H1 (cell line): ENCODE measurements at regions not wholly inside any gene's neighbourhood (a gene's known extent, or its start where the extent isn't known, plus 50 kb on each side); places are given as distances from the start of the nearest gene placed in this dataset.

Experiments used
- CTCF ChIA-PET: fragments of 300-600 bp; sonication (Branson Sonifier 250); formaldehyde crosslinking; loops from one replicate; lab custom pipeline; 2021; ENCODE audit not compliant: partially characterized antibody; lab: Charles Lee
- POLR2A ChIA-PET: fragments of 300-600 bp; sonication (Branson Sonifier 250); formaldehyde crosslinking; loops from one replicate; lab custom pipeline; 2021; ENCODE audit warnings: inconsistent platforms; ENCODE audit not compliant: partially characterized antibody; lab: Charles Lee
- DNase-seq, 2 experiments: peaks; one replicate each; pipeline versions ENCODE4 v3.0.0 to v3.0.0-alpha.2; 2010 to 2022; ENCODE audit warnings: low spot score in 2 of 2, low read depth in 1 of 2, mixed read lengths in 1 of 2
- FAIRE-seq: peaks from 2 replicates; lab custom pipeline; 2011; peaks lifted over from hg19 to GRCh38; lab: Jason Lieb, UNC
- H2AFZ ChIP-seq: 2 replicates; pipeline ENCODE4 v1.8.1; 2012; ENCODE audit warnings: low read length, inconsistent platforms
- H2AK5ac ChIP-seq: 2 replicates; pipeline ENCODE4 v1.6.1; 2013; ENCODE audit warnings: low read depth, low read length
- H2BK120ac ChIP-seq: replicated peaks from 2 replicates; pipeline ENCODE3; 2013; ENCODE audit warnings: low read depth, low read length, inconsistent platforms
- H2BK12ac ChIP-seq: 2 replicates; pipeline ENCODE4 v1.6.1; 2013; ENCODE audit warnings: low read depth, low read length
- H2BK15ac ChIP-seq: 2 replicates; pipeline ENCODE4 v1.6.1; 2013; ENCODE audit warnings: low read length
- H2BK20ac ChIP-seq: 2 replicates; pipeline ENCODE4 v1.6.1; 2013; ENCODE audit warnings: low read length
- H2BK5ac ChIP-seq: 2 replicates; pipeline ENCODE4 v1.6.1; 2013; ENCODE audit warnings: low read depth, low read length
- H3K14ac ChIP-seq: 2 replicates; pipeline ENCODE4 v1.6.1; 2013; ENCODE audit warnings: inconsistent platforms; ENCODE audit not compliant: insufficient read length
- H3K18ac ChIP-seq: 2 replicates; pipeline ENCODE4 v1.6.1; 2013; ENCODE audit warnings: low read length; ENCODE audit errors: extremely low read depth
- H3K23ac ChIP-seq: 2 replicates; pipeline ENCODE4 v1.6.1; 2013; ENCODE audit warnings: inconsistent platforms; ENCODE audit not compliant: insufficient read length
- H3K23me2 ChIP-seq: 2 replicates; pipeline ENCODE4 v1.6.1; 2013; ENCODE audit warnings: low read depth, low read length
- H3K27ac ChIP-seq: 2 replicates; pipeline ENCODE4 v1.6.1; 2011; ENCODE audit warnings: low read depth, low read length, inconsistent platforms
- H3K27me3 ChIP-seq, 4 experiments: replicated peaks in 1 of 4; 1 replicate in 1 of 4; 2 replicates in 3 of 4; pipeline versions ENCODE4 v1.6.1 to v1.8.1; 2011 to 2013; ENCODE audit warnings: low read length in 3 of 4, mild to moderate bottlenecking in 3 of 4, inconsistent platforms in 2 of 4, mixed read lengths in 2 of 4, moderate library complexity in 1 of 4; ENCODE audit not compliant: control insufficient read depth in 3 of 4, insufficient read depth in 3 of 4; ENCODE audit errors: extremely low read depth in 1 of 4
- H3K36me3 ChIP-seq, 4 experiments: 2 replicates each; pipeline versions ENCODE4 v1.6.1 to v1.8.1; 2011 to 2013; ENCODE audit warnings: mild to moderate bottlenecking in 4 of 4, low read length in 3 of 4, moderate library complexity in 2 of 4, control low read depth in 1 of 4, inconsistent platforms in 1 of 4; ENCODE audit not compliant: insufficient read depth in 4 of 4, control insufficient read depth in 2 of 4
- H3K4ac ChIP-seq: replicated peaks from 2 replicates; pipeline ENCODE3; 2013; ENCODE audit warnings: low read length, low read depth, mixed read lengths, inconsistent platforms; ENCODE audit not compliant: insufficient read length
- H3K4me1 ChIP-seq, 4 experiments: replicated peaks in 1 of 4; 1 replicate in 1 of 4; 2 replicates in 3 of 4; pipeline versions ENCODE4 v1.6.1 to v1.8.1; 2011 to 2013; ENCODE audit warnings: low read length in 3 of 4, inconsistent platforms in 2 of 4, mixed read lengths in 1 of 4; ENCODE audit not compliant: insufficient read depth in 4 of 4, control insufficient read depth in 3 of 4
- H3K4me2 ChIP-seq, 2 experiments: 2 replicates each; pipeline versions ENCODE4 v1.6.1 to v1.8.1; 2011 to 2013; ENCODE audit warnings: low read depth in 2 of 2, low read length in 2 of 2, control low read depth in 1 of 2, inconsistent platforms in 1 of 2, mild to moderate bottlenecking in 1 of 2; ENCODE audit not compliant: insufficient read depth in 1 of 2
- H3K4me3 ChIP-seq, 4 experiments: fragments of 200-600, 300-600 bp in 1 of 4; sonication (generic), shearing (Covaris generic), sonication (Bioruptor Twin) in 1 of 4; 2 replicates each; pipeline versions ENCODE4 v1.5.1 to v1.8.1; 2011 to 2016; ENCODE audit warnings: low read length in 4 of 4, low read depth in 3 of 4, control low read depth in 2 of 4, inconsistent platforms in 2 of 4, mild to moderate bottlenecking in 2 of 4, mixed read lengths in 1 of 4, moderate library complexity in 1 of 4; ENCODE audit not compliant: insufficient read depth in 2 of 4; ENCODE audit errors: extremely low read depth in 1 of 4
- H3K56ac ChIP-seq: replicated peaks from 2 replicates; pipeline ENCODE3; 2013; ENCODE audit warnings: low read depth, mild to moderate bottlenecking, mixed read lengths, low read length, inconsistent platforms; ENCODE audit not compliant: insufficient read length
- H3K79me1 ChIP-seq: 2 replicates; pipeline ENCODE4 v1.6.1; 2013; ENCODE audit warnings: low read depth, low read length, control low read depth
- H3K79me2 ChIP-seq, 2 experiments: 2 replicates each; pipeline versions ENCODE4 v1.6.1 to v1.8.1; 2012 to 2013; ENCODE audit warnings: low read length in 2 of 2, mild to moderate bottlenecking in 2 of 2, inconsistent platforms in 1 of 2; ENCODE audit not compliant: insufficient read depth in 2 of 2, control insufficient read depth in 1 of 2
- H3K9ac ChIP-seq, 4 experiments: replicated peaks in 1 of 4; 1 replicate in 1 of 4; 2 replicates in 3 of 4; pipeline versions ENCODE4 v1.6.1 to v1.8.1; 2011 to 2013; ENCODE audit warnings: low read depth in 3 of 4, low read length in 3 of 4, control low read depth in 2 of 4, mild to moderate bottlenecking in 2 of 4, moderate library complexity in 2 of 4, inconsistent platforms in 1 of 4; ENCODE audit errors: extremely low read depth in 1 of 4
- H3K9me3 ChIP-seq, 2 experiments: 2 replicates each; pipeline versions ENCODE4 v1.6.1 to v1.8.1; 2012 to 2013; ENCODE audit warnings: mild to moderate bottlenecking in 2 of 2, moderate library complexity in 2 of 2, control low read depth in 1 of 2, inconsistent platforms in 1 of 2, low read depth in 1 of 2, low read length in 1 of 2, mixed read lengths in 1 of 2; ENCODE audit not compliant: insufficient read depth in 2 of 2
- H4K20me1 ChIP-seq, 2 experiments: replicated peaks in 1 of 2; 2 replicates each; pipeline versions ENCODE3 to v1.8.1; 2011 to 2013; ENCODE audit warnings: inconsistent platforms in 2 of 2, low read length in 2 of 2, mild to moderate bottlenecking in 1 of 2; ENCODE audit not compliant: insufficient read depth in 2 of 2, control insufficient read depth in 1 of 2
- H4K5ac ChIP-seq: 2 replicates; pipeline ENCODE4 v1.6.1; 2013; ENCODE audit warnings: low read length, low read depth, mixed read lengths, inconsistent platforms; ENCODE audit not compliant: insufficient read length
- H4K8ac ChIP-seq: 2 replicates; pipeline ENCODE4 v1.8.0; 2013; ENCODE audit warnings: mild to moderate bottlenecking, moderate library complexity, low read length, inconsistent platforms; ENCODE audit not compliant: insufficient read depth; ENCODE audit errors: extremely low read depth
- H4K91ac ChIP-seq: replicated peaks from 2 replicates; pipeline ENCODE3; 2013; ENCODE audit warnings: low read length, mixed read lengths, inconsistent platforms; ENCODE audit not compliant: insufficient read length
- BACH1 ChIP-seq: IDR thresholded peaks from 2 replicates; pipeline ENCODE4 v1.6.1; 2012; ENCODE audit warnings: low read length, improper control_type of control experiment
- BCL11A ChIP-seq, 2 experiments: IDR thresholded peaks; one replicate each; pipeline ENCODE4 v1.6.1; 2011; ENCODE audit warnings: low read depth in 2 of 2, low read length in 2 of 2, mild to moderate bottlenecking in 2 of 2
- BRCA1 ChIP-seq: IDR thresholded peaks from 2 replicates; pipeline ENCODE4 v1.6.1; 2012; ENCODE audit warnings: low read depth, low read length, improper control_type of control experiment
- CBX8 ChIP-seq: fragments of 300-800, 300-1000 bp; sonication (generic); IDR thresholded peaks from 2 replicates; pipeline ENCODE4 v1.7.1; 2016; ENCODE audit warnings: low read depth, low read length, borderline replicate concordance
- CTBP2 ChIP-seq: IDR thresholded peaks from 2 replicates; pipeline ENCODE4 v1.7.0; 2011; ENCODE audit warnings: borderline replicate concordance, mild to moderate bottlenecking, moderate library complexity, mixed read lengths, low read length; ENCODE audit not compliant: insufficient read depth, insufficient read length
- EP300 ChIP-seq, 2 experiments: IDR thresholded peaks; 1 replicate in 1 of 2; 2 replicates in 1 of 2; pipeline ENCODE4 v1.6.1; 2011 to 2012; ENCODE audit warnings: low read depth in 2 of 2, low read length in 2 of 2, mild to moderate bottlenecking in 2 of 2, borderline replicate concordance in 1 of 2, inconsistent platforms in 1 of 2, moderate library complexity in 1 of 2
- GTF2F1 ChIP-seq: IDR thresholded peaks from 2 replicates; pipeline ENCODE4 v1.6.1; 2012; ENCODE audit warnings: low read depth, low read length, improper control_type of control experiment, borderline replicate concordance
- JUN ChIP-seq: IDR thresholded peaks from 2 replicates; pipeline ENCODE4 v1.6.1; 2011; ENCODE audit warnings: low read depth, mild to moderate bottlenecking, improper control_type of control experiment, low read length
- KDM1A ChIP-seq: fragments of 200-600, 300-600 bp; sonication (generic); IDR thresholded peaks from 2 replicates; pipeline ENCODE4 v1.7.1; 2016; ENCODE audit warnings: mild to moderate bottlenecking, low read length, borderline replicate concordance
- PHF8 ChIP-seq: fragments of 200-600 bp; sonication (generic); conservative IDR thresholded peaks from 2 replicates; pipeline ENCODE4 v1.7.1; 2012; ENCODE audit warnings: low read depth, mild to moderate bottlenecking, inconsistent platforms, low read length, moderate library complexity
- RAD21 ChIP-seq, 2 experiments: IDR thresholded peaks in 1 of 2; conservative IDR thresholded peaks in 1 of 2; 2 replicates each; pipeline ENCODE4 v1.6.1; 2011; ENCODE audit warnings: low read depth in 2 of 2, low read length in 2 of 2, improper control_type of control experiment in 1 of 2, inconsistent platforms in 1 of 2, mild to moderate bottlenecking in 1 of 2, moderate library complexity in 1 of 2
- SIRT6 ChIP-seq: IDR thresholded peaks from one replicate; pipeline ENCODE4 v1.7.1; 2012; ENCODE audit warnings: low read length, inconsistent platforms
- TAF7 ChIP-seq: optimal IDR thresholded peaks from 2 replicates; pipeline ENCODE3; 2011; ENCODE audit warnings: low read depth, mild to moderate bottlenecking, inconsistent platforms, low read length, moderate library complexity, borderline replicate concordance
- TCF12 ChIP-seq: IDR thresholded peaks from 2 replicates; pipeline ENCODE4 v1.6.1; 2011; ENCODE audit warnings: low read depth, mild to moderate bottlenecking, low read length
- WGBS, 2 experiments: shearing (Covaris generic) in 1 of 2; methylation state at CpG; one replicate each; pipeline versions ENCODE4 v1.1.6 to v1.1.7; 2013 to 2015; ENCODE audit warnings: low lambda C conversion rate in 2 of 2, mixed read lengths in 2 of 2, inconsistent platforms in 1 of 2, low coverage in 1 of 2, missing lambda C conversion rate in 1 of 2; ENCODE audit not compliant: insufficient replicate concordance in 2 of 2, insufficient coverage in 1 of 2, insufficient read length in 1 of 2; ENCODE audit errors: extremely low coverage in 1 of 2, missing lambda C conversion rate in 1 of 2; 5-methylcytosine and 5-hydroxymethylcytosine counted together

DNA sequence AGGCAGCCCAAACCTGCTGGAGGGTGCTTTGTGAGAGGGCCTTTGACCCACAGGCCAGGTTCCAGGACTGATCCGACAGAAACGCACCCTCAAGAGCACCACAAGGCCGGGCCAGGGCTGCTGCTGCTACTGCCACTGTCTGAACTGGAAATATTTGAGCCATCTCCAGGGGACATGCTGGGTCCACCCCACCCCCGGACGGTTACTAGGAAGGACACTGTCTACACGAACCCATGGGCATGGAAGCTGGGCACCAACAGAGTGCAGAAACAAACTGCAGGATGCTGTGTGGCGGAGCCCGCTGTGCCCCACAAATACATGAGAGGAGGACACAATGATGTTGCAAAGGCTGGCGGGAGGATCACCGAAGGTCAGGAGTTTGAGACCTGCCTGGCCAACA, 283.7 kb downstream of the CTTN start:
- Histone ChIP-seq H3K23me2 (peaks cover 6% of the 10 kb centered on the region; the same call in 1 of the 2 replicates), H3K27me3 (no peaks in the 10 kb centered on the region), H2BK120ac (no peak overlapping the region), H3K56ac (no peak overlapping the region), H3K9ac (no peak overlapping the region), H3K36me3 (no peaks in the 10 kb centered on the region), H4K91ac (no peak overlapping the region), H2AFZ (no peak overlapping the region), H3K4me2 (no peak overlapping the region), H3K4me1 (peaks cover 0 to 7% (median 3%) of the 10 kb centered on the region in 4 experiments; a peak in 1 of 7 replicates), H3K18ac (no peak overlapping the region), H3K79me1 (no peaks in the 10 kb centered on the region), H3K14ac (no peak overlapping the region), H4K5ac (no peak overlapping the region), H3K4me3 (no peak overlapping the region), H3K23ac (no peak overlapping the region), H2BK15ac (no peak overlapping the region), H4K20me1 (peaks cover 0 to 5% of the 10 kb centered on the region in 2 experiments), H2BK5ac (no peak overlapping the region), H3K9me3 (no peaks in the 10 kb centered on the region), H4K8ac (no peak overlapping the region), H2BK12ac (no peak overlapping the region), H3K27ac (no peak overlapping the region), H3K79me2 (no peaks in the 10 kb centered on the region), H3K4ac (no peak overlapping the region), H2BK20ac (no peak overlapping the region), H2AK5ac (no peak overlapping the region)
- WGBS, 2 experiments = 95% methylated on average over 9 of the region's 10 CpGs; no CpG with 5 or more reads in 1 of the 2 experiments
- FAIRE-seq (no peak), DNase-seq (no peak)
- TF ChIP-seq BACH1 (no peak), BRCA1 (no peak), TAF7 (no peak), EP300 (IDR thresholded peaks at IDR 0.05; ENCODE audit: borderline replicate concordance in 1 of 2, low read depth in 2 of 2, low read length in 2 of 2) (no peak), KDM1A (no peak), BCL11A (IDR thresholded peaks at IDR 0.05; ENCODE audit: low read depth in 2 of 2, low read length in 2 of 2) (no peak), SIRT6 (no peak), CTBP2 (no peak), PHF8 (no peak), JUN (no peak), CBX8 (no peak), TCF12 (no peak), GTF2F1 (no peak), RAD21 (IDR thresholded peaks at IDR 0.05 in 1 of 2, conservative IDR thresholded peaks at IDR 0.05 in 1 of 2; ENCODE audit: low read depth in 2 of 2, low read length in 2 of 2) (no peak)
- POLR2A ChIA-PET = no interaction called here
- CTCF ChIA-PET = no interaction called here
